NT2/D1 (cell line): ENCODE measurements at regions not wholly inside any gene's neighbourhood (a gene's known extent, or its start where the extent isn't known, plus 50 kb on each side); places are given as distances from the start of the nearest gene placed in this dataset.
"Not testable (repeated sequence)": the region's sequence is repeated elsewhere in the genome, so short reads cannot be mapped to it uniquely, and the experiment has no call there.

Experiments used
- YY1 ChIP-seq: IDR thresholded peaks from 2 replicates; pipeline ENCODE4 v1.6.1; 2011; ENCODE audit not compliant: insufficient read length, insufficient read depth
- ZNF274 ChIP-seq: IDR thresholded peaks from 2 replicates; pipeline ENCODE4 v1.6.1; 2011; ENCODE audit warnings: mild to moderate bottlenecking, low read depth, low read length

GRCh38 chr9:85792057-85792456 lies 50.3 kb upstream of the AGTPBP1 start:
- TF ChIP-seq YY1, ZNF274: not testable (repeated sequence)
